IPS-NIHi11 (cell line): ENCODE measurements at regions not wholly inside any gene's neighbourhood (a gene's known extent, or its start where the extent isn't known, plus 50 kb on each side); places are given as distances from the start of the nearest gene placed in this dataset.

Experiments
- DNase-seq: peaks from one replicate; pipeline ENCODE4 v3.0.0; 2012; ENCODE audit warnings: mixed read lengths, low spot score

DNA sequence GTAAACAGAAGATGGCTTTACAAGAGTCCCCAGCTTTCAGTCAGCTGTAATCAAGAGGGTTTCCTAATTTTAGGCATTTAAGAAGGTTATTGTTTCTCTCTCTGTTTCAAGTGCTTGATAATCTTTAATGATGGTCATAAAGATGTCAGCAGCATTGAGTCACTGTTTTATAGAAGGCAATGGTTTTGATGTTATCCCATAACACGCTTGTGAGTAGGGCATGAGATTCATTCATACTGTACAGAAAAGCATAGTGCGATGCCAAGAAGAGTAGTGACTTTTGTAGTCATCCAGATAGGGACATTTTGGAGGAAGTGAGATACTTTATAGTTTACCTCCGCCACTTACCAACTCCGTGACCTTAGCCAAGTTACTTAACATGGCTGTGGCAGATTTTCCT is 364.2 kb upstream of the SLC10A2 start:
- no peak for DNase-seq

DNA sequence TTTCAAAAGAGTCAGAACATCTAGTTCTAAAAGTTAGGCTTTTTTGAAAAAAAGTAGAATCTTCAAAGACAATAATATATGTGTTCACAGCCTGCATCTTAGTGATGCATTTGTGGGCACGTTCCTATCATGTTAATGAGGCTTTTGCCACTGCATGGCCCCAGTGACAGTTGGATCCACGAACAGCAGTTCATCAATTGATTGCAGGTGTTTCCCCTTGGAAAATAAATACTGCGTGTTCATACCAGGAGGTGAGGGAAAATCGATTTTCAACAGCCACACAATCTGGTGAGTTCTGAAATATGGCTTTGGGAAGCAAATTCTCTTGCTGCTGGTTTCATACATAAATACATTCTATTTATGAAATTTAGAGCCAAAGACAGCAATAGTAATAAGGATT is 343.8 kb upstream of the SLC10A2 start:
- no peak for DNase-seq

DNA sequence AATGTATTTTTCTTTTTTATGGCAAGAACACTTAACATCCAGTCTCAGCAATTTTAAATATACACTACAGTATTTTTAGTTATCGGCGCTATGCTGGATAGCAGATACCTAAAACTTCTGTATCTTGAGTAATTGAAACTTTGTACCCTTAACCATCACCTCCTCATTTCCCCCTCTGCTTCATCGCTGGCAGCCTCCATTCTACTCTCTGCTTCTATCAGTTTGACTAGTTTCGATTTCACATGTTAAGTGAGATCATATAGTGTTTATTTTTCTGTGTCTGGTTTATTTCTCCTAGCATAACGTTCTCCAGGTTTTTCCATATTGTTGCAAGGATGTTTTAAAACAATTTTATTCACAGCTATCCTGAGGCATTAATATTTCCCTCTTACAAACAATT is 340.8 kb upstream of the SLC10A2 start:
- DNase-seq, result no peak

DNA sequence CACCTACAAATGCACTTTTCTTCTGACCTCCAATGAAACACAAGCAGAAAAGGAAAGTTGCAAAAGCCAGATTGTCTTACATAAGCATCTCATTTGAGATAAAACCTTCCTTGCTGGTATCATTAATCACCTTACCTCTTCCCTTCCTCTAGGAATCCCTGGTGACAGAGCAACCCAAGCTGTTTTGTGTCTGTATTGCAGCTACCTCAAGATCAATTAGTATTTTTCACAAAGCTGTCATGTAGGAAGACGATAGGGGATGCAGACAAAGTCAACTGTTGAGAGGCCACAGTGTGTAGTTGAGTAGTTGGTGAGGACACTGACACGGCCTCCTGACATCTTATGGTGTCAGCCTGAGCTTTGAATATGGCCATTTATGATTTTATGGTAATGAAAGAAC is 339.1 kb upstream of the SLC10A2 start:
- DNase-seq, result no peak

DNA sequence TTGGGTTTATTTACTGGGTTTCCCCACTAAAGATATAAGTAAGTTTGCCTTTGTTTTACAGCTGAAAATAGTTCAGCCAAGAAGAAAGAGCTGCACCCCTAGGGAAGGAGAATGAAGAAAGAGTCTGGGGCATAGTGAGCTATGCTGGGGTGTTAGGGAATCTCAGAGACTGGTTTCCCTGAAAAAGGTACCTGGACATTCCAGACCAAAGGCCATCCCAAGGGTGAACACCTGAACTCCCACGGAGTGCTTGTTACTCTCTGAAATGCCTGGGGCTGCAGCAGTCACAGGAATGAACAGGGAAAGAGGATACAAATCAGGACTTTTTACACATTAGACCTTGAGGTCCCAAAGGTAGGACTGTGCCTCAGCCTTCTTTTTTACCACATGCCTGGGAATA is 337.6 kb upstream of the SLC10A2 start:
- no peak for DNase-seq

DNA sequence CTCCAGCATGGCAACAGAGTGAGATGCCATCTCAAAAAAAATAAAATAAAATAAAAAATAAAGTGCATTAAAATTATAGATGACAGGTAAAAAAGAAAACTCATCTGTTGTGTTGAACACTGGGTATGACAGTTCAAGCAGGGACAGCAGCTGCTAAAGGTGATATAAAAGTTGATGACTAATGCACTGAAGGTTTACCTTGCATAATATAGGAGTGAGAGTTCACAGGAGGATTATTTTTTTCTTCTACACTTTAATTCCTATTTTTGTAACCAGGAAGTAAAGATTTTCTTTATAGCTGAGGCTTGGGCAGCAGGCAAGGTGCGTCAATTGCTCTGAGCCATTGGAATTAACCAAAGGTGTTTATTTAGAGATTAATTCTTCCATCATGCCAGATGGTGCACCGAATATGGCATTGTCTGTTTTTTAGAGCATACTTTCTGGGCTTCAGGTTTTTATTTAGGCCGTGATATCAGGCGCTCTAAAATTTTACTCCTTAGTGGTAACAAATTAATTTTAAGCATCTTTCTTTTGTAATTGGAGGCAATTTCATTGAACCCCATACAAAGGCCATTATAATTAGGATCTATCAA is 337.0 kb upstream of the SLC10A2 start:
- no peak for DNase-seq

DNA sequence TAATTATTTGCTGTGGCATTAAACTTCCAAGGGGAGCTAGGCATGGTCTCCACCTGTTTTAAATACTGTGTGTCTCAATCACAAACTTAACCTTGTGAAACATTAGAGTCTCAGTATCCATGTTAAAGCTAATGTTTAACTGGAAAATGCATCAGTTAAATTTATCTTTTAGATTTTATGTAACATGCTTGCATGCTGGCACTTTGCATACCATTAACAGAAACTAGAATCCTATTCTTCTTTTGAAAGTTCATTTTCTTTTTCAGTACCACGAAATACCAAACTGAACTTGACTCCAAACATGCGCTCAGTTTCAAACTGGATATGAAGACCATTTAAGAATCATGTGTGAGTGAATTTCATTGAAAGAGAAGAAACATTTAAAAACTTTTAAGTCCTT is 328.9 kb upstream of the SLC10A2 start:
- no peak for DNase-seq

DNA sequence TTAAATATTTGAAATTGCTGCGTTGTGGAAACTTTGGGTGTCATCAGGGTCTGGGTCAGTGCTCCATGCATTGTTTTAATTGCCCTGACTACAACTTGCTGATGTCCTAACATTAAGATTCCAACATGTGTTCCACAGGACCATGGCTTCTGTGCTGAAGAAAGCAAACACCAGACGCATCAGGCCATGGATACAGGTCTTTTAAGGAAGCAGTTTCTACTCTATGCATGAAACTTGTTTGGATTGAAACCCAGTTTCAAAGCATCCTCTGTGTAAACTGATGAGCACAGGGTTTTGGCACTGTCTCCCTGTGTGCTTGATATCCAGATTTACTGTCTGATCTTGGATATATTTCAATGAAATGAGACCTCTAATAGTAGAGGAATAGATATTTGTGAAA is 328.4 kb upstream of the SLC10A2 start:
- no peak for DNase-seq

DNA sequence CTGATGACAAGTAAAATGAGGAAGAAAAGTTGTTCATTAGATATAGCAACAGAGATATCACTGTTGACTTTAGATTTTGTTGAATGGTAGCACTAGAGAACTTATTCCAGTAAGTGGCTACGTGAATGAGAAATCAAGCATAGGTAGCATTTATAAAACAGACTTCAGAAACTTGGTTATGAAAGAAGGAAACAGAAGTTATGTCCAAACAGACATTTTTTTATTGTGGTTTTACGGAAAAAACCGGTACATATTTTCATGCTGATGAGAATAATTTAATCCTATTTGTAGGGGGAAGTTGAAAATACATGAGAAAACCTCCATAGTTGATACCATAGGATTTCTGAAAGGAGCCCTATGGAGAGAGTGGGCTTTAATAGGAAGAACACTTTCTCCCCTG is 325.7 kb upstream of the SLC10A2 start:
- DNase-seq, result no peak

DNA sequence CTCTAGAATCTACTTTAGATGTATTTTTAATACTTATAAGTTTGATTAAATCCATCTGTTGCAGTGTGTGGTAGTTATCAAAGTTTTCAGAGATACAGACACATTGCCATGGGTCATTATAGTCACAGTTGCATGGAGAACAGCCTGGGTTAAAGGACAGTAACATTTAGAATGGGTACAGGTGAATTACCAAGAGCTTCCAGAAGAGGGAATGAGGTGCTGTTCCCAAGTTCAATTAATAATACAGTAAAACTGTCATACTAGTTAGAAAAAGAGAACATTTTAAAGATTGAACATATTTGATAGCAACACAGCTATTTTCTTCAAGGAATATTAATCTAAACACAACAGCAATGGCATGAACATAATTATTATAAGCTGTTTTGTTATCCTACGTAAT is 322.6 kb upstream of the SLC10A2 start:
- DNase-seq, result no peak

DNA sequence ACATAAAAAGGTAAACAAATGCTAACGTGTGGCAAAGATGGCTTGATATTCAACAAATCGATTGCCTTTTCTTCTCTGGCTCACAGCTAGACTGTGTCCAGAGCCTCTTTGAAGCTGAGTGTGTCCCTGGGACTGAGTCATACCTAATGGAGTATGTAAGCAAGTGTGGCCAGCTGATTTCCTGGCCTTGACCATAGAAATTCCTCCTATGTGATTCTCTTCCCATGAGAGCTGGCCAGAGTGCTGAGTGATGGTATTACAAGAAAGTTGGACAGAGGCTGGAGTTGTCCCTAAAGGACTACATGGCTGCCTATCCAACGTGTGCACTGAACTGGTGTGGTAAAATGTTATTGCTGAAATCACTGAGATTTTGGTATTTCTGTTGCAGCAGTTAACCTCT is 320.1 kb upstream of the SLC10A2 start:
- peak; percentile 33 for DNase-seq

DNA sequence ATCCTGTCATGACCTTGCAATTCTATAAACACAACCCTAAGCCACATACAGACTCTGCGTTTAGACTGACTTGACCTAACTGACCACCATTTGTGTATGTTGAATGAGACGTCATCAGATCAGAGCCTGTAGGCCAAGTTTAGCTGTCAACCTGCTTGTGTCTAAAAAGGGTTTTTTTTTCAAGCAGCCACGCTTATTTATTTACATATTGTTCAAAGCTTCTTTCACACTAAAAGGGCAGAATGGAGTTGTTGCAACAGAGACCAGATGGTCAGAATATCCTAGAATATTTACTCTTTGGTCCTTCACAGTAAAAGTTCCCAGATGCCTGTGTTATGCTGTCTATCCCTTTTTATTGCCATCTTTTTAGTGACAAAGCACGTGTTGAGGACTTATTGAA is 307.7 kb upstream of the SLC10A2 start:
- no peak for DNase-seq

DNA sequence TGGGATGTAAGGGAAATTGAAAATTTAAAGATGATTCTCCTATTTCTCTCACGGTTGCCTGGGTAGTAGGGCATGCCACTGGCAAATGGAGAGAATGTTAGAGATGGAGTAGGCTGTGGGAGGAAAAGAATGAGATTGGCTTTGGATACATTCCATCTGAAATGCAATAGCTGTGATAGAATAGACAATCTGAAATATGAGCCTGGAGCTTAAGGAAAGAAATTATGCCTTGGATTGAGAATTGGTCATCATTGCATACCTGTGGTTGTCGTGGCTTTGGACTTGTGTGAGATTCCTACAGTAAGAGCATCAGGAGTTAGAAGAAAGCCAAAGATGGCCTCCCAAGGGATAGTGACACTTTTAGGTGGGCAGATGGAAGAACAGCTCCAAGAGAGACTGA is 305.1 kb upstream of the SLC10A2 start:
- no peak for DNase-seq

DNA sequence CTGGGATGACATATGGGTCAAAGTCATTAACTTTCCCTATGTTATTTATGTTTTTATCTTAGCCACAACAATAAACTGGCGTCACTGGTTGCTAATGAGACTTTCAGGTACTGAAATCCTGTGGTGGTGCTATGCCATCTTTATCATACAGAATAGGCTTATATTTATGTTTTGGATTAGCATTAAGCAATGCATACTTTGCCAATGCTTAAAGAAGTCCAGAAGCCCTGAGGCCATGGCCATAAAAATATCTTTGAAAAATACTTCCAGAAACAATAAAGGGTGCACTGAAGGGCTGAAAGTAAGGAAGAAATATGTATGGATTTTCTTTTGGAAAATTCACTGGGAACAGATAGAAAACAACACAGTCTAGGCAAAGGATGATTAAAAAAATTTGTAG is 304.6 kb upstream of the SLC10A2 start:
- DNase-seq, result no peak

DNA sequence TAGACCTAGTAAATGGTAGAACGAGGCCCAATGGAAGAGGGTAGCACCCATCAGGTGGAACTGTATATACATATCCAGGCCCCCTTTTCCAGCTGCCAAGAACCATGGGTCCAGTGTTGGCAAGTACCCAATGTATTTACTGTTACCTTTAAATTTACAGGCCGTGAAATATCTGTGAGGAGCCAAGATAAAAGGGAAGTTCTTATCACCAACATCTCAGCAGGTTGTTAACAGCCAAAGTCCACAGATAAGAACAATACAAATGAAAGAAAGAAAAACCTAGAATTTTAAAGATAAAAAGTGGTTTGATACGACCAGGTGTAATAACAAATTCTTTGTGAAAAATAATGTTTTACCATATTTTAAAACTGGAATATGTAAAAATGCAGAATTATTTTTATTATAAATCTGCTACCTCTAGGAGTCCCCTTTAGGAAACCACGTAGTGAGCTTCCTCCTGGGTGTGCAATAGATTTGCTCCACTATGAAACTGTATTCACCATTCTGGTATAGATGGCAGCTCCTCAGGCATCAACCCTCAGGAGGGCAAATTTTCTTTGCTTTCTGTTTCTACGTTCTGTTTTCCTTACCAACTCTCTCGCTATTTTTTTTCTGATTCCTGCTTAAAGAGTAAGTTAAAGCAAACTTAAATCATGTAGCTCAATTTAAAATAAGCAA is 292.2 kb upstream of the SLC10A2 start:
- DNase-seq, result no peak

DNA sequence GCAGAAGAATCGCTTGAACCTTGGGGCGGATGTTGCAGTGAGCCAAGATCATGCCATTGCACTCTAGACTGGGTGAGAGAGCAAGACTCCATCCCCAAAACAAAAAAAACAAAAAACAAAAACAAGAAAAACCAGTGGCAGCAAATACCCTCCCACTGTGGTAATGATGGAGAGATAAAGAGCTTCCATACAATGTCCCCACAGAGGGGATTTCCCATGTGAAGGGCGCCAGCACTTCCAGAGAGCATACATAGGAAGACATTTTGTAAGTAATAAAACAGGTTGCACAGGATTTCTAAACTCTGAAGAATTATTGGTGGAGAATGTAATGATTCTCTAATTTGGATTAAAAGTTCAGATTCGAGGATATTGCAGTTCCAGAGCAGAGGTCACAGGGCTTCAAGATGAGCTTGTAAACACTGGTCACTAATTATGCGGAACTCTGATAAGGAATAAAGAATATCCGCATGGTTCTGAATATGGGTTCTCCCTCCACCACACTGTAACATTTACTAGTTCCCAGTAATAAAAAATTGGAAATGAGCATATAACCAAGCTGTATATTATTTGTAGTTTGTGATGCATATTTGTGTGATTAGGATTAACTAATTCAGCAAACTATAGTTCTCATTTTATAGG is 290.1 kb upstream of the SLC10A2 start:
- DNase-seq, result no peak

DNA sequence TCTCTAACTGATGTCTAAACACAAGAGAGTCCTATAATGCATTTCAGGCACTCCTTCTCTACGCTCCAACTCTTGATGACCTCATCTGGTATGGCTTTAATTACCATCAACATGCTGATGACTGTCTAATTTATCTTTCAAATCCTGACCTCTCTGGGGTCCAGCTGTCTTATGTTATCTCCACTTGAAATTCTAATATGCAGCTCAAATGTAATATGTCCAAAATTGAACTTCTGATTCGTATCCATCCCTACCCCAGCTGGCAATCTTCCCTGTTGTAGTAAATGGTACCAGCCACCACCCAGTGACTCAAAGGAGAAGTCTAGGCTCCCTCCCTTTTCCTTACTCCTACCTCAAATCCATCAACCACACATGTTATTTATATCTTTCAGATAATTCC is 288.0 kb upstream of the SLC10A2 start:
- DNase-seq, result no peak

DNA sequence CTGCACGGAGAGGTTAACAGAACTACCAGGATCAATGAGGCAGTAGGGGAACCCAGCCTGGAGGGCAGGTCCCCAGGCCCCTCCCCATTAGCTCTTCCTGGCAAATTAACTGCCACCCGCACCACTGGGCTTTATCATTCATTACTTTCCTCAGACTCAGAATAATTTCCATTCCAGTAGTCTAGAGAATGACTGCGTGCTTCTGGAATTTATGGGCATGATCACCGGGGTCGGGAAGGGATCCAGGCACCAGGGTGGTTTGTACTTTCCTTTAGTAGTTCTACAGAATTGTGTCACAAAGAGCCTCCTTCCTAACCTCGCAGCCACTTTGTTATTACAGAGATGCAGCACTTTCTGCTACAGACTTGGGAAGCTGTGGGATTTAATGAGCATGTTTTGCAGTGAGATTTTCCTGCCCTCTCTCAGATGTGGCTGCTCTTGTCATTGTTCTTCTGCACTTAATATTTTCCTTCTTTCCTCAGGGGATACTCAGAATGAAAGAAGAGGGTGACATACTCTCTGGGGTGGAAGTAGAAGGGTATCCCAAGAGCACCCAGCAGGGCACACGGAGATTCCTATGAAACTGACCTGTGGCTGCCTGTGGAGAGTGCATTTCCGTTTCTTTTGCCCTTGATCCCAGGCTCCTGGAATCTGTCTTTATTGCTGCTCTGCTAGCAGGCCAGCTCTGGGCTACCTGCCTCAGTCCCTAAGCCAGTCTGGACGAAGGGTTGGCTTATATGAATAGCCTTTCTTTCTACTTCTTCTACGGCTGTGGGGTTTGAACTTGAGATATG is 285.0 kb upstream of the SLC10A2 start:
- DNase-seq, result peak; percentile 29

DNA sequence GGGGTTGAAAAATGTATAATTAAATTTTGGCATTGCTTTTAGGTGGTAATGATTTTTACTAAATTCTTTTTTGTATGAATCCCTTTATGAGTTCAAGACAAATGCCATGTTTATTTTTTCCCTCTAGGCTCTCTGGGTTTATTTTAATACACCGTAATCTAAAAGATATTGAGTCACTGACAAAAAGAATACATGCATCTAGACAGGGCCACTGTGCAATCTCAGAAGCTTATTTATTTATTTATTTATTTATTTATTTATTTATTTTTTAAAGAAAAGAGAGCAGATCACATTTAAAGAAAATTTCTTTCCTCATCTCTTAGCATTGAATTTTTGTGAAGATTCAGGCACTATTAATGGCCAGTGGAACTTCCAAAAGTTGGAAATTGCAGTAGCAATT is 283.9 kb upstream of the SLC10A2 start:
- DNase-seq, result no peak

DNA sequence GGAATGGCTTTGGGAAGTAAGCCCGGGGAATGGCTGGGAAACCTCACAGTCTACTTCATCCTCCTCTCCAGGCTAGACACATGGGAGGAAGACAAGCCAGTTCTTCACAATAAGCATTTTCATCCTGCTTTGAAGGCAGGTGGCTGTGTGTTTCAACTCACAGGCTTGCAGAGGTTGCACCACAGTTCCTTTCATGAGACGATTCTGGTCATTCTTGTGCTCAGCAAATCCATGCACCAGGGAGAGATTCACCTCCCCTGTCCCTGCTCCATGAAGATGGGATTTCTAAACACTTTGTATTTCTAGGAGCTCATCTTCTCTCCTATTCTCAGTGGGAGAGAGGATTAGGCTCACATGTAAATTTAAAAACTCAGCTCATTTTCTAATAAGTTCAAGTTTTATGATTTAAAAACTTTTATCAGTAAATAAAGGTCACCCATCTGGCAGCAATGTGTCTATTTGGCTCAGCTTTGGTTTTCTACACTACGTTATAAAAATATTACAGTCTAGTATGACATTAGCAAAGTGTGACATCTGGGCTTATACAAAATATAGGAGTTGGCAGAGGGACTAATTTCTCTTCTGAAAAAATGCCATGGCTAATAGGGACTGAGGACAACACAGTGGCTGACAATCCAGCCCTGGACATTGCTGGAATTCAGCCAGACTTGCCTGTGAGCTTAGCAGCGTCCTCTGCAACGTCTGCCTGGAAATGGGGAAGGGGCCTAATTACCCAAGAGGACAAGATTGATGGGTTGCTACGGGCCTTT is 283.2 kb upstream of the SLC10A2 start:
- no peak for DNase-seq

DNA sequence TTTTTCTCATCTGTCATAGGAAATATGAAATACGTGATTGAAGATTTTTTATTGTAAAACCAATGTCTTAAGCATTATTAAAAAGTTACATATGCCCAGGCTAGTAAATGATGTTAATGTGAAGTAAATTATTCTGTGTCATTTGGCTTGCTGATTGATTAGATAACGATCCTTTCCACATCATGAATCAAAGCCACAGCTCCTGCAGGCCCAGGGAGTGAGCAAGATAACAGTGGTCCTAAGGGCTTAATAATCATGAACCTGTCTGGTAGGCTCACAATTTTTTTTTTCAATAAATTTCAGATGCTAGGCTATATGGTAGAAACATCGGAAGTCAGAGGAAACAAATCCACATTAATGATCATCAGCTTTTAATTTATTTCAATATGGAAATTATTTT is 269.0 kb upstream of the SLC10A2 start:
- no peak for DNase-seq

DNA sequence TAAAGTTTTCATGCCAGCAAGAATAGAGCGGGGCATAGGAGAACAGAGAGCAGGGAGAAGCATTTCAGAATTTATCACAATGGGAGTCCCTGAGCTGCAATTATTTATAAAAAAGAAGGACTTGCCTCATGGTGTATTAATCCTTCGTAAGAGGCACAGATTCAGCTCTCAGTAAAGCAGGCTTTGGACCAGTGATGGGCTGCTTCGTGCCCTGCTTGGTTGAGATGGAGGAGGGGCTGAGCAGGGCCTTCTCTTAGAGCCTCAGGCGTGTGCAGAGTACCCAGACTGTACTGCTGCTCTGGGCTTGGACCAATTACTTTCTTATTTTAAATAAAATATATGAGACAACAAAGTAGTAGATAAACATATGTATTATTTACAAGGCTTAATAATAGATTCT is 265.7 kb upstream of the SLC10A2 start:
- no peak for DNase-seq
